DMS79 (cell line): ENCODE measurements at regions not wholly inside any gene's neighbourhood (a gene's known extent, or its start where the extent isn't known, plus 50 kb on each side); places are given as distances from the start of the nearest gene placed in this dataset.
"Not testable (repeated sequence)": the region's sequence is repeated elsewhere in the genome, so short reads cannot be mapped to it uniquely, and the experiment has no call there.

Experiments used
- DNase-seq: peaks from one replicate; lab custom pipeline; 2025; lab: John Stamatoyannopoulos, UW

DNA sequence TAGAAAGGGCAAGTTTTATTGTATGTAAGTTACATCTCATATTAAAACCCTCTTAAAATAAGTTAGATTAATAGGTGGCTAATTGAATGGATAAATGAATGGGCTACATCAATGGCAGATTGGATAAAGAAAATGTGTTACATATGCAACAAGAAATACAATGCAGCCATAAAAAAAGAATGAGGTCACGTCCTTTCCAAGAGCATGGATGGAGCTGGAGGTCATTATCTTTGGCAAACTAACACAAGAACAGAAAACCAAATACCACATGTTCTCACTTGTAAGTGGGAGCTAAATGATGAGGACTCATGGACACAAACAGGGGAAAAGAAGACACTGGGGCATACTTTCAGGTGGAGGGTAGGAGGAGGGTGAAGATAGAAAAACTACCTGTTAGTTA, 182.2 kb upstream of the GNAI1 start:
- DNase-seq, result no peak

- no peak for DNase-seq
Observed at GRCh38 chr7:79951415-79951814, 183.2 kb upstream of the GNAI1 start.

DNA sequence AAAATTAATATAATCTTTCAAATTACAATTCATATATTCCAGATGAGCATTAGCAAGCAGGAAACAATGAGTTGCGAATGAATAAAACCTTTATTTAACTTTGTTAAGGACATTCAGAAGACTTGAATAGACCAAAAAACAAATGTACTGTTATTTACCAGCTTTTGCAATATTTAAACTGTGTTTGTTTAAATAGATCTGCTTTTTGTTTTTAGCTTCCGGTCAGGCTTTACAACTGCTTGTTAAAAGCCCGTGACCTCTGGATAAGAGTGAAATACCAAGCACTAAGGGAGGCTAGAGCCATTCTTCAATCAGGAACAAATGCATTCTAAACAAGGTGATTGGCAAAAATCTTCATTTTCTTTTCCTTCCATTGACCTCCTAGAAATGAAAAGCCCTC, 184.9 kb upstream of the GNAI1 start:
- no peak for DNase-seq

GRCh38 chr7:79936281-79936983, 198.2 kb upstream of the GNAI1 start:
- DNase-seq, result peak; percentile 10

- no peak for DNase-seq
Observed at GRCh38 chr7:79934727-79935126, 199.9 kb upstream of the GNAI1 start.

DNA sequence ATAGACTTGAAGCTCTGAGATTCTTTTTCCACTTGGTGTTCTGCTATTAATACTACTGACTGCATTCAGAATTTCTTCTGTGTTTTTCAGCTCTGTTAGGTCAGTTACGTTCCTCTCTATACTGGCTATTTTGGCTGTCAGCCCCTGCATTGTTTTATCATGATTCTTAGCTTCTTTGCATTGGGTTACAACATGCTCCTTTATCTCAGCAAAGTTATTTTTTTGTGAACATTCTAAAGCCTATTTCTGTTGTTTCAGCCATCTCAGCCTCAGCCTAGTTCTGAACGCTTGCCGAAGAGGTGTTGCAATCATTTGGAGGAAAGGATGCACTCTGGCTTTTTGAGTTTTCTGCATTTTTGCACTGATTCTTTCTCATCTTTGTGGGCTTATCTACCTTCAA, 201.5 kb upstream of the GNAI1 start:
- no peak for DNase-seq

- DNase-seq, result no peak
Observed at GRCh38 chr7:79930604-79931003, 204.0 kb upstream of the GNAI1 start.

- DNase-seq, result no peak
Observed at GRCh38 chr7:79927116-79927515, 207.5 kb upstream of the GNAI1 start.

- DNase-seq, result no peak
Observed at GRCh38 chr7:79923953-79924352, 210.7 kb upstream of the GNAI1 start.

GRCh38 chr7:79922894-79923293, 211.7 kb upstream of the GNAI1 start:
- DNase-seq, result no peak

DNA sequence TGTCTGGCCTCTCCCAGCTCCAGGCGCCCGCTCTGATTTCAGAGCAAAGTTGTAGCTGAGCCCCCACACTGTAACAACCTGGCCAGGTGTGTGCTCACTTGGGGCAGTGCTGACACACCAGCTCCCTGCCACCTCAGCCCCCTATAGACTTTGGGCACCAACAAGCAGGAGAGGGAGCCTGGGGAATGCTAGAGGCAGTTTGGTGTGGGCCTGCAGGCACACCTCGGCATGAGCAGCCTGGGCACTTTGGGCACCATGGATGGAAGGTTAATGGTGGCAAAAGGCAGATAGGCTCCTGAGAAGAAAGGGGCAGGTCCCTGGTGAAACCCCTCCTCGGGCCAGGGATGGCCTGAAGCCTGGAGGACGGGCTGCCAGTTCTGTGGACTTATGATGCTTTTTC, 212.7 kb upstream of the GNAI1 start:
- DNase-seq, result no peak

- DNase-seq, result not testable (repeated sequence)
Observed at GRCh38 chr7:79918632-79919031, 216.0 kb upstream of the GNAI1 start.

DNA sequence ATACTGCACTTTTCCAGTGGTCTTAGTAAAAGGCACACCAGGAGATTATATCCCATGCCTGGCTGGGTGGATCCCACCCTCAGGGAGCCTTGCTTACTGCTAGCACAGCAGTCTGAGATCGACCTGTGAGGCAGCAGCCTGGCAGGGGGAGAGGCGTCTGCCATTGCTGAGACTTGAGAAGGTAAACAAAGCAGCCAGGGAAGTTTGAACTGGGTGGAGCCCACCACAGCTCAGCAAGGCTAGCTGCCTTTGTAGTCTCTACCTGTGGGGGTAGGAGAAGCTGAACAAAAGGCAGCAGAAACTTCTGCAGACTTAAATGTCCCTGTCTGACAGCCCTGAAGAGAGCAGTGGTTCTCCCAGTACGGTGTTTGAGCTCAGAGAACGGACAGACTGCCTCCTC, 219.3 kb upstream of the GNAI1 start:
- DNase-seq, result not testable (repeated sequence)

GRCh38 chr7:79912213-79912633, 222.4 kb upstream of the GNAI1 start:
- DNase-seq, result no peak

- DNase-seq, result no peak
Observed at GRCh38 chr7:79911420-79911819, 223.2 kb upstream of the GNAI1 start.

DNA sequence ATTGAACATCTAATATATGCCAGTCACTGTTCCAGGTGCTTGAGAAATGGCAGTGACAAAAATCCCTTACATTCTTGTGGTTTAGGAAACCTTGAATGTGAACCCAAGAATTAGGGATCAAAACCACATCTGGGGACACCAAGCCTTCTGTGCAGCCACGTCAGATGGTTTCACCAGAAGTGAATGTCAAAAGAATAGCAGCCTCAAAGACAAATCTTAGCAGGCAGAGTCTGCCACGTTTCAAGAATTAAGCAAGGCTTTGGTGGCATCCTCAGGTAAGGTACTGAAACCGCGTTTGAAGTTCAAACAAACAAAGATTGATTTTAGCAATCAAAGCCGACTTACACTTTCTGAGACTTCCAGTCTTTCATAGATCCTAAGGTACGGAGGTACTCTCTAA, 225.5 kb upstream of the GNAI1 start:
- no peak for DNase-seq

- no peak for DNase-seq
Observed at GRCh38 chr7:79897166-79897565, 237.5 kb upstream of the GNAI1 start.

DNA sequence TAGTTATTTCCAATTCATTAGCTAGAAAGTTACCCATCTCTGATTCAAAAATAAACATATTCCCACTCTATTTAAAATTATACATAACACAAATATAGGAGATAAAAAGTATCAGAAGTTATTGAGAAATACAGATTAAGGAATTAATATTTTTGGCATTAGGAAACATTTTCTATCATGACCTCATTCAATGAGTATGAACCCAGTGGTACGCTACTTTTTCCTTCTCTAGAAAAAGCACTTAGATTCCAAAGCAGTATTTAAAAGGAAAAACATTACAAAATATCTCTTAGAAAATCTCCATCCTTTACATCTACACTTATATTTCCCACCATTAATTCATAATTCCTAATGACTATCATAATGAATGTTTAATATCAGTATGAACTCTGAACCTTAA, 240.6 kb upstream of the GNAI1 start:
- DNase-seq, result no peak

DNA sequence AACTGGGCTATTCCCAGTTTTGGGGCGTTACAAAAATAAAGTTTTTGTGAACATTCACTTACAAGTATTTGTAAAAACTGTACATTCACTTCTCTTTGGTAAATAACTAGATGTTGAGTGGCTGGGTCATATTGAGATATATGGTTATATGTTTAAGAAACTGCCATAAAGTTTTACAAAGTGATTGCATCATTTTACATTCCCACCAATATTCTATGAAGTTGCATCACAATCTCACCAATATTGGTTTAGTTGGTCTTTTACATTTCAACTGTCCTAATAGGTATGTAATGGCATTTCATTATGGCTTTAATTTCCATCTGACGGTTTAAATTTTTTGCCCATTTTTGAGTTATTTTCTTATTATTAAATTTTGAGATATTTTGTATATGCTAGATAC, 251.7 kb upstream of the GNAI1 start:
- DNase-seq, result no peak

- DNase-seq, result peak; percentile 84
Observed at GRCh38 chr7:79880312-79880711, 254.3 kb upstream of the GNAI1 start.

DNA sequence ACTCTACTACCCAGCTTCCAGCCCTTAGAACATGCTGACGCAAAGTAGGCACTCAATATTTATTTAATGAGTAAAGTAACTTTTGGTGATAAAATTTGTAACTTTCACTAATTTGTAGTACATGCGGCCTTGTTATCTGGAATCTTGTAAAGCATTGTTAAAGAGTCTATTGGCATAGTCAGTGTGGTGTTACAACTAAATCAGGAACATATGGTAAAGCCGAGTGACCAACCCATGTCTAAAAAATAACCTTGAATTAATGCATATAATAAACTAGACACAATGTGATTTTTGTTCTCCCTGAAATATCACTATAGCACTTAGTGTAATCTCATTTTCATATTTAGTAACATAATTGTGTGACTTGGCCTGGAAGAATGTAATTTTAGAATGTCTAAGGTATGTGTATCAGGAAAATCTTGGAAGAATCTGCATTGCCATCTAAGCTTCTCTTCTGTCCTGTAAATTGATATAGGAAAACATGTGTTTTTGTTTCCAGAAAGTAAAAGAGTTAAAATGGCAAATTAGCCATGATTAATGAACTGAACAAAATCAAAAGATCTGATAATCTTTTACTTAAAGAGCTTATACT, 256.7 kb upstream of the GNAI1 start:
- no peak for DNase-seq

DNA sequence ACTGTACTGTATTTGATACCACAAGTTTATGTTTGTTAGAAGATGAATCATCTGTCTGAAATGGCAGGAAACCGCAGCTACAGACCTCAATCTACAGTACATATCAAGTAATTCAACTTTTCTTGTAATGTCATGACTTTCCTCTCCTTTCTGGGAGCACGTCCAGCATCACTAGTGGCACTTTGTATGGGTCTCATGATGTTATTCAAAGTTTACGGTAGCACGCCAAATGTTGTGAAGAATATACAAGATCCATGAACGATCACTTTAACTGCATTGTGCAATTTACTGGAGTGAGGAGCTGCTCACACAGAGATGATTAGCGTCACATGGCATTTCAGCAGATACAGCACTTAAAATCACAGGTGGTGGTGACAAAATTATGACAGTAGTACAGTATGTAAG, 257.8 kb upstream of the GNAI1 start:
- peak; percentile 14 for DNase-seq

DNA sequence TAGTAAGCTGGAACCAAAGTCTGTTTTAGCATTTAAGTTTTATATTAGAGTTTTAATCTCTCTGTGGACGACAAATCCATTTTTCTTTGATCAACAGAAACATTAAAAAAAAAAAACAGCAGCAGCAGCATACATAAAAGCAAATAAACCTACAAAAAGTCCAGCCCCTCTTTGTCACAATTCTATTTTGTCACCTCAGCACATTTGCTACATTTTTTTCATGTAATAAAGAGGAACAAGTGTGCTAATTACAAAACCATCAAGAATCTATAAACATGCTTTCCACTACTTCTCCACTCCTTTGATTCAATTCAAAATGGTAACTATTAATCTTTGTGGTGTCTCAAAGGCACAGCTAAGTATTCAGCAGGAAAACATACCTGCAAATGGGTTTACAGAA, 259.8 kb upstream of the GNAI1 start:
- no peak for DNase-seq

DNA sequence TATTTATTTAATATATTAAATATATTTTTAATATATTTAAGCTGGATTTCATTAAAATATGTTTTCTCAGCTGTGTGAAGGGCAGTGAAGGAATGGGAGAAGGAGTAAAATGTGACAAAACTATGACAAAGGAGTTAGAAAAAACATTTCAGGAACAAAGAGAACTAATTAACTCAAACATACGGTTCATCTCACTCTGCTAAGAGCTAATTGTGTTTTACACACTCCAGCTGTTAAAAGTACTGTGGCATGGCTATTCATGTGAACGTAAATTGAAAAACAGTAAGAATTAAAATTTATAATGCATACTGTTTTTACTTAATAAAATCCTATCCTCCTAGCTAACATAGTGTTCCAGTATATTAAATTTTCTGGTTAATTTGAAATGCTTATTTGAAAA, 262.5 kb upstream of the GNAI1 start:
- no peak for DNase-seq
